IMR-90 (cell line): ENCODE measurements at regions not wholly inside any gene's neighbourhood (a gene's known extent, or its start where the extent isn't known, plus 50 kb on each side); places are given as distances from the start of the nearest gene placed in this dataset.

ENCODE experiments used
- ATAC-seq: fragments of 200-7000 bp; cut with Tn5 transposase; 2 replicates; pipeline ENCODE4 v1.9.1; 2020; ENCODE audit warnings: low read depth, mild to moderate bottlenecking, moderate library complexity
- BruUV-seq: library from RNA; stranded (reverse); fragments of 400-500 nt; replicated peaks from 2 replicates; lab custom pipeline; 2021; lab: Mats Ljungman, UMichigan
- CTCF ChIA-PET: fragments of 300-600 bp; formaldehyde crosslinking; extraction: SDS; loops from one replicate; lab custom pipeline; 2021; ENCODE audit warnings: antibody characterized with exemption; lab: Yijun Ruan, JAX
- POLR2A ChIA-PET: fragments of 300-600 bp; sonication (Branson Sonifier 250); formaldehyde crosslinking; loops from one replicate; lab custom pipeline; 2022; ENCODE audit warnings: antibody characterized with exemption; ENCODE audit not compliant: unreplicated experiment; lab: Charles Lee
- DNase-seq: peaks from one replicate; pipeline ENCODE4 v3.0.0; 2013
- H2AFZ ChIP-seq: replicated peaks from 2 replicates; pipeline ENCODE3; 2013; ENCODE audit warnings: low read length, mild to moderate bottlenecking; ENCODE audit not compliant: poor library complexity
- H2AK5ac ChIP-seq: 2 replicates; pipeline ENCODE4 v1.6.1; 2013; ENCODE audit warnings: low read depth, low read length, inconsistent platforms
- H2AK9ac ChIP-seq: replicated peaks from 2 replicates; pipeline ENCODE3; 2013; ENCODE audit warnings: mild to moderate bottlenecking, low read depth, low read length, moderate library complexity; ENCODE audit not compliant: poor library complexity
- H2BK120ac ChIP-seq: 2 replicates; pipeline ENCODE4 v1.6.1; 2013; ENCODE audit warnings: low read depth, low read length, inconsistent platforms
- H2BK15ac ChIP-seq: 3 replicates; pipeline ENCODE4 v1.6.1; 2013; ENCODE audit warnings: low read depth, low read length, inconsistent platforms
- H2BK20ac ChIP-seq: 2 replicates; pipeline ENCODE4 v1.6.1; 2013; ENCODE audit warnings: low read depth, mild to moderate bottlenecking, inconsistent platforms, low read length, moderate library complexity
- H2BK5ac ChIP-seq: 2 replicates; pipeline ENCODE4 v1.6.1; 2013; ENCODE audit warnings: mild to moderate bottlenecking, low read depth, low read length, inconsistent platforms; ENCODE audit not compliant: poor library complexity, severe bottlenecking
- H3K14ac ChIP-seq: replicated peaks from 2 replicates; pipeline ENCODE4 v1.6.1; 2013; ENCODE audit warnings: low read depth, low read length, inconsistent platforms
- H3K18ac ChIP-seq: 2 replicates; pipeline ENCODE4 v1.6.1; 2013; ENCODE audit warnings: low read depth, low read length, control low read depth
- H3K23ac ChIP-seq: 2 replicates; pipeline ENCODE4 v1.6.1; 2013; ENCODE audit warnings: low read depth, low read length, inconsistent platforms
- H3K27ac ChIP-seq: 2 replicates; pipeline ENCODE4 v1.5.1; 2013; ENCODE audit warnings: mild to moderate bottlenecking, control low read depth, low read length; ENCODE audit not compliant: insufficient read depth
- H3K27me3 ChIP-seq: 2 replicates; pipeline ENCODE4 v1.6.1; 2013; ENCODE audit warnings: low read length; ENCODE audit not compliant: control insufficient read depth, insufficient read depth
- H3K36me3 ChIP-seq: 2 replicates; pipeline ENCODE4 v1.6.1; 2013; ENCODE audit warnings: low read length, mixed read lengths; ENCODE audit not compliant: control insufficient read depth, insufficient read depth
- H3K4ac ChIP-seq: 2 replicates; pipeline ENCODE4 v1.6.1; 2013; ENCODE audit warnings: low read depth, low read length, inconsistent platforms
- H3K4me1 ChIP-seq: 2 replicates; pipeline ENCODE4 v1.6.1; 2013; ENCODE audit warnings: low read length, mixed read lengths; ENCODE audit not compliant: control insufficient read depth, insufficient read depth
- H3K4me2 ChIP-seq: 2 replicates; pipeline ENCODE4 v1.6.1; 2013; ENCODE audit warnings: low read depth, mild to moderate bottlenecking, control low read depth, low read length, moderate library complexity
- H3K4me3 ChIP-seq: 2 replicates; pipeline ENCODE4 v1.5.1; 2013; ENCODE audit warnings: low read depth, mild to moderate bottlenecking, control low read depth, low read length, moderate library complexity; ENCODE audit not compliant: insufficient read depth
- H3K56ac ChIP-seq: 2 replicates; pipeline ENCODE4 v1.6.1; 2013; ENCODE audit warnings: low read length, inconsistent platforms; ENCODE audit not compliant: insufficient read depth; ENCODE audit errors: extremely low read depth
- H3K79me1 ChIP-seq, 2 experiments: 2 replicates each; pipeline ENCODE4 v1.6.1; 2013; ENCODE audit warnings: low read length in 2 of 2, inconsistent platforms in 1 of 2, low read depth in 1 of 2
- H3K9ac ChIP-seq: 2 replicates; pipeline ENCODE4 v1.6.1; 2013; ENCODE audit warnings: low read depth, low read length, control low read depth
- H3K9me1 ChIP-seq: 2 replicates; pipeline ENCODE4 v1.6.1; 2013; ENCODE audit warnings: low read length, inconsistent platforms; ENCODE audit not compliant: insufficient read depth
- H3K9me3 ChIP-seq: 2 replicates; pipeline ENCODE4 v1.6.1; 2013; ENCODE audit warnings: low read length; ENCODE audit not compliant: control insufficient read depth, insufficient read depth
- H4K20me1 ChIP-seq: 2 replicates; pipeline ENCODE4 v1.6.1; 2013; ENCODE audit warnings: low read length, inconsistent platforms; ENCODE audit not compliant: insufficient read depth
- H4K5ac ChIP-seq: 2 replicates; pipeline ENCODE4 v1.6.1; 2013; ENCODE audit warnings: mild to moderate bottlenecking, low read depth, low read length, control low read depth
- H4K8ac ChIP-seq, 2 experiments: 2 replicates each; pipeline ENCODE4 v1.6.1; 2013; ENCODE audit warnings: low read depth in 2 of 2, low read length in 2 of 2, control low read depth in 1 of 2, inconsistent platforms in 1 of 2
- H4K91ac ChIP-seq: 2 replicates; pipeline ENCODE4 v1.6.1; 2013; ENCODE audit warnings: low read depth, low read length, inconsistent platforms; ENCODE audit not compliant: insufficient read depth
- CEBPB ChIP-seq: IDR thresholded peaks from 2 replicates; pipeline ENCODE4 v1.6.1; 2012; ENCODE audit warnings: low read depth, low read length, improper control_type of control experiment
- POLR2A ChIP-seq: IDR thresholded peaks from 2 replicates; pipeline ENCODE4 v1.6.1; 2012; ENCODE audit warnings: mild to moderate bottlenecking, low read depth, low read length
- RAD21 ChIP-seq: IDR thresholded peaks from 2 replicates; pipeline ENCODE4 v1.6.1; 2012; ENCODE audit warnings: low read length, improper control_type of control experiment
- WGBS, 2 experiments: methylation state at CpG; one replicate each; pipeline versions ENCODE4 v1.1.5 to v1.1.7; 2013; ENCODE audit warnings: missing lambda C conversion rate in 2 of 2; ENCODE audit not compliant: insufficient read length in 1 of 2; ENCODE audit errors: extremely low coverage in 2 of 2; 5-methylcytosine and 5-hydroxymethylcytosine counted together
- dilution Hi-C: fragments of 300-500 bp; cut with HindIII; formaldehyde crosslinking; loops from one replicate; pipeline ENCODE4 v1.14.3; 2018; ENCODE audit warnings: low sequenced_read_pairs; ENCODE audit not compliant: unreplicated experiment
- in situ Hi-C: fragments of 300-500 bp; cut with MboI; formaldehyde crosslinking; loops from 3 replicates; pipeline ENCODE4 v1.14.3; 2019; ENCODE audit warnings: low sequenced_read_pairs, inconsistent platforms, mixed read lengths
- intact Hi-C: fragments of 100-400 bp; cut with micrococcal nuclease; formaldehyde crosslinking; loops from 2 replicates; pipeline ENCODE4 v1.10.0; 2022

GRCh38 chr11:135004495-135004894 is 592.5 kb upstream of the B3GAT1 start:
- H3K27me3 ChIP-seq, result no peaks in the 10 kb centered on the region
- H4K20me1 ChIP-seq, result no peaks in the 10 kb centered on the region
- no peak overlapping the region for H2BK120ac ChIP-seq
- no peak overlapping the region for H3K18ac ChIP-seq
- in situ Hi-C loops (no loop called here), dilution Hi-C loops (no loop called here), intact Hi-C loops (no loop called here)
- H4K5ac ChIP-seq, result no peak overlapping the region
- no peak overlapping the region for H3K4me3 ChIP-seq
- H3K79me1 ChIP-seq, result no peaks in the 10 kb centered on the region
- no CpG with 5 or more reads among the region's 5 CpGs for WGBS, 2 experiments
- no peak overlapping the region for H4K8ac ChIP-seq
- peaks cover 16% of the 10 kb centered on the region; the same call in 1 of the 2 replicates for H3K9me3 ChIP-seq
- ChIA-PET POLR2A (no interaction called here), CTCF (no interaction called here)
- H3K4ac ChIP-seq, result no peak overlapping the region
- no peaks in the 10 kb centered on the region for H3K4me1 ChIP-seq
- no peak overlapping the region for H2AK9ac ChIP-seq
- H3K4me2 ChIP-seq, result no peak overlapping the region
- no peak overlapping the region for H3K27ac ChIP-seq
- H4K91ac ChIP-seq, result no peak overlapping the region
- TF ChIP-seq RAD21 (no peak), CEBPB (no peak), POLR2A (no peak)
- H2BK5ac ChIP-seq, result no peak overlapping the region
- no peaks in the 10 kb centered on the region for H3K36me3 ChIP-seq
- H3K23ac ChIP-seq, result no peak overlapping the region
- DNase-seq, result no peak
- no peak overlapping the region for H3K9ac ChIP-seq
- BruUV-seq, result no TSS peak
- H2BK20ac ChIP-seq, result no peak overlapping the region
- no peaks in the 10 kb centered on the region for H3K9me1 ChIP-seq
- ATAC-seq, result no peak
- no peak overlapping the region for H2AK5ac ChIP-seq
- H2AFZ ChIP-seq, result no peak overlapping the region
- no peak overlapping the region for H3K56ac ChIP-seq
- H2BK15ac ChIP-seq, result no peak overlapping the region
- H3K14ac ChIP-seq, result no peak overlapping the region
